ENCODE measurements at regions not wholly inside any gene's neighbourhood (a gene's known extent, or its start where the extent isn't known, plus 50 kb on each side); places are given as distances from the start of the nearest gene placed in this dataset.
"Not testable (repeated sequence)": the region's sequence is repeated elsewhere in the genome, so short reads cannot be mapped to it uniquely, and the experiment has no call there.

DNA sequence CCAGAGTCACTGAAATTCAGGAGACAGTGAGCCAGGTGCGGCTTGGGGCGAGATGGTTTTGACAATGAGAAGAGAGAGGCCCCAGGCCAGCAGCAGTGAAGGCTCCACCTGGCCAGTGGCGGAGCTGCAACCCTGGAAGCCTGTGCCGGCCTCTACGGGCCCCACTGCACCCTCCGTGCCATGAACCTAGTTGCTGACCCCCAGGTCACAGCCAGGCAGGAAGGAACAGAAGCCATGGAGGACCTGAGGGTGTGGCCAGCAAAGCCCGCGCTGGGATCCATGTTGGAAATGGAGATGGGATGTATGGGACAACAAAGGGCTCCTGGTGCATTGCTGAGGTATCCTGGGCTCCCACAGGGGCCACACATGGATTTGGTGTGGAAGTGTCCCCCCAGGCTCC is 1528.5 kb downstream of the BRD1 start:
- TF ChIP-seq CTCF (IDR thresholded peaks at IDR 0.05): no peak
- TF ChIP-seq ZFX (IDR thresholded peaks at IDR 0.05; ENCODE audit: borderline replicate concordance): no peak
- H3K27ac ChIP-seq: no peak overlapping the region

DNA sequence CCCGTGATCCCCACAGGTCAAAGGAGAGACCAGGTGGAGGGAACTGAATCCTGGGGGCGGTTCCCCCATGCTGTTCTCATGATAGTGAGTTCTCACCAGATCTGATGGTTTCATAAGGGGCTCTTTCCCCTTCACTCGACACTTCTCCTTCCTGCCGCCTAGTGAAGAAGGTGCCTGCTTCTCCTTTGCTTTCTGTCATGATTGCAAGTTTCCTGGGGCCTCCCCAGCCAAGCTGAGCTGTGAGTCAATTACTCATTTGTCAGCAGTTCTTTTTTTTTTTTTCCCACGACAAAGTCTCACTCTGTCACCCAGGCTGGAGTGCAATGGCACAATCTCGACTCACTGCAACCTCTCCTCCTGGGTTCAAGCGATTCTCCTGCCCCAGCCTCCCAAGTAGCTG is 1530.4 kb downstream of the BRD1 start:
- no peak overlapping the region for H3K27ac ChIP-seq
- TF ChIP-seq CTCF (IDR thresholded peaks at IDR 0.05) (no peak), ZFX (IDR thresholded peaks at IDR 0.05; ENCODE audit: borderline replicate concordance) (no peak)

DNA sequence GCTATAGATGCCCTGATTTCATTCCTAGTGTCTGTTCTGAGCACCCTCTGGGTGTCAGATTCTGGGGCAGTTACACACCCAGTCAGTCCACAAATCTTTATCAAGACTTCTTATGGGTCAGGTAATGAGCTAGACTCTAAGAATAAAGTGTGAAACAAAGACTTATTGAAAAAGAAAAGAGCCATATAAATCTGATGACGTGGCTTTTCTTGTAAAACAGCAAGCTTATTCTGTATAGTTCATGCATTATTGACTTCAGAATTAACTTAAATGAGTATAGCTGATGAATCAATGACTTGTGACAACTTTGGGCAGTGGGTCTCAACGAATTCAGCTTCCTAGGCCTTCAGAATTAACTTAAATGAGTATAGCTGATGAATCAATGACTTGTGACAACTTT is 1527.5 kb downstream of the TBC1D22A start:
- H3K27ac ChIP-seq: not testable (repeated sequence)

DNA sequence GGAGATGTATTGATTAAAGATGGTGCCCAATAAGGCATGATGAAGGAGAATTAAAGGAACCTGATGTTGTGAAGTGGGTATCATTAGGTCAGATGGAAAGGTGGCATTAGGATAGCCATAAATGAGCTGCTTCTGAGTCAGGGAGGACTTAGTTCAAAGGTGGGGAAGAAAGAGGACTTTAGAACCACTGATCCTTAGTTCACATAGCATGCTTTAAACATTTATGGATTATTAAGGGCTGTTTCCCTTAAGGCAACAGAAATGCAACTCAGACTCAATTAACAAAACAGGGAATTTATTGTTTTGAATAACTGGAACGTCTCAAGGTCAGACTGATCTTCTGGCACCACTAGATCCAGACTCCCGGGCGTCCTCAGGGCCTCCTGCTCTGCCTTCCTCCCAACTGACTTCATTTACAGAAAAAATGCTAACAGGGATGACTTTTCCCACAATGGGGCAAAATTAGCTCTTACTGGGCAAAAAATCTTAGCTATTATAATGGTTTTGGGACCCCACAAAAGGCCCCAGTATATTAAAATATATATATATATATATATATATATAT is 1526.0 kb downstream of the TBC1D22A start:
- TF ChIP-seq CTCF (IDR thresholded peaks at IDR 0.05): no peak
- TF ChIP-seq ZFX (IDR thresholded peaks at IDR 0.05; ENCODE audit: borderline replicate concordance): no peak
- H3K27ac ChIP-seq: no peak overlapping the region

GRCh38 chr22:48287031-48287430 is 1524.6 kb downstream of the TBC1D22A start:
- TF ChIP-seq CTCF (IDR thresholded peaks at IDR 0.05) (no peak), ZFX (IDR thresholded peaks at IDR 0.05; ENCODE audit: borderline replicate concordance) (no peak)
- H3K27ac ChIP-seq: no peak overlapping the region

GRCh38 chr22:48284671-48285070 is 1522.2 kb downstream of the TBC1D22A start:
- no peak for TF ChIP-seq CTCF (IDR thresholded peaks at IDR 0.05)
- no peak for TF ChIP-seq ZFX (IDR thresholded peaks at IDR 0.05; ENCODE audit: borderline replicate concordance)
- no peak overlapping the region for H3K27ac ChIP-seq

GRCh38 chr22:48282804-48283203 is 1520.4 kb downstream of the TBC1D22A start:
- H3K27ac ChIP-seq: no peak overlapping the region
- TF ChIP-seq ZFX (IDR thresholded peaks at IDR 0.05; ENCODE audit: borderline replicate concordance) (no peak), CTCF (IDR thresholded peaks at IDR 0.05) (no peak)

DNA sequence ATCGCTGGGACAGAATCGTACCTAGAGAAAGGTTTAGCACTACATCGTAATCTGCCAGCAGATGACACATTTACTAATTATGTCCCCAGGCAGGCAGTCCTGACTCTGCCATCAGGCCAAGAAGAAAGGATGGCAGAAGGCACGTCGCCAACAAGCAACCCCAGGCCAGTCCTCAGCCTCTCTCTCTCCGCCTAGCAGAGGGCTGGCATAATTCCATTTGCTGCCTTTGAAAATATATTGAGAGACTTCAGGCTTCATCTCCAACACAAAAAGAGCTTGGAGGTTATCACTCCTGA is 1517.0 kb downstream of the TBC1D22A start:
- H3K27ac ChIP-seq: no peak overlapping the region
- TF ChIP-seq CTCF (IDR thresholded peaks at IDR 0.05): no peak
- TF ChIP-seq ZFX (IDR thresholded peaks at IDR 0.05; ENCODE audit: borderline replicate concordance): no peak
